ENCODE measurements at regions not wholly inside any gene's neighbourhood (a gene's known extent, or its start where the extent isn't known, plus 50 kb on each side); places are given as distances from the start of the nearest gene placed in this dataset.

DNA sequence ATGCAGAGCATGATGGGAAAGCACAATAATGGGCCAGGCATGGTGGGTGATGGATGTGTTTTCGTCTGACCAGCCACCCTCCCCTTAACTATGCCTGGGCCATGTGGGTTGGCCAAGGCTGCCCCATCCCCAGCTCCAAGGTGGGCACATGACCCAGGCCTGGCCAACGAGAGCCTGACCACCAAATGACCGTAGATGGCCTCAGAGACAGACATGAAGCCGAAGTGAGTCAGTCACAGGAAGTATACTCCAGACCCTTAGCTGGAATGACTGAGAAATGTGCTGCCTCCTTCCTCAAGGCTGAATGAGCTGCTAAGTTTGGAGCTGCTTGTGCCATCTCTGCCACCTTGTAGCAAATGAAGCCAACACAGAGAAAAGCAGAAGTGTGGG, 233.6 kb downstream of the BCL11B start:
- peaks cover 5% of the 10 kb centered on the region for H3K27me3 Mint-ChIP-seq (ENCODE audit: low read depth)
- no peak overlapping the region for H3K4me3 Mint-ChIP-seq (ENCODE audit: low read depth)
- no peaks in the 10 kb centered on the region for H3K4me1 Mint-ChIP-seq (ENCODE audit: low read depth)
- no peaks in the 10 kb centered on the region for H3K36me3 Mint-ChIP-seq (ENCODE audit: low read depth)
- intact Hi-C loops (cut with micrococcal nuclease): no loop called here
- H3K9me3 Mint-ChIP-seq: no peaks in the 10 kb centered on the region
- no peak overlapping the region for H3K27ac Mint-ChIP-seq
- no peak for DNase-seq (ENCODE audit: low spot score)

DNA sequence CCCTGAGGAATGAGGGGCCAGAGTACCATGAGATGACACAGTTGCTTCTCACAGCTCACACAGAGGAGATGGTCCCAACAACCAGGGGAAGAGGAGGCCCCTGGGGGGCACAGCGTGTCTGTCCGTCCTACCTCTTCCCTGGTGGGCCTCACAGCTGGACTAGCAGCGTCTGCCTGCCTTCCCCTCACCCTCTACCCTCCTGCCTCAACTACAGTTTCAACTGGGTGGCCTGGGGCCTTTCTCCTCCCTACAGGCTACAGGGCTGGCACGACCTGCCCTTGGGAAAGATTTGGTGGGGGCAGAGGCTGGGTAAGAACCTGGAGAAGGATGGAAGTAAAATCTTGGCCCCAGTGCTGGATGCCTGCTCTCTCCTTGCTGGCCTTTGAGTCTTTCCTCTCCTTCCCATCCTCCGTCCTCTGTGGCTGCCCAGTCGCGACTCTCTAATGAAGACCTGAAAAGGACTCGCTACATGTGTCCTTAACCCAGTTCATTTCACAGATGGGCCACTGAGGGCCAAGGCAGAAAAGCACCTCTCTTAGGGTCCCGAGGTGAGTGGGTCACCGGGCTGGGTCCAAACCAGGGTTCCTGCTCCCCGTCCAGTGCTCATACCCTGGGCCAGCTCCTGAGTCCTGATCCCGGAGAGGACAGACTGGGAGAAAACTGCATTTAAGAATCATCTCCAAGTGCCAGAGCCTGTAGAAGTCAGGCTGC, 232.5 kb downstream of the BCL11B start:
- Mint-ChIP-seq H3K27ac (no peak overlapping the region), H3K9me3 (peaks cover 5% of the 10 kb centered on the region), H3K27me3 (ENCODE audit: low read depth) (peaks cover 5% of the 10 kb centered on the region), H3K4me3 (ENCODE audit: low read depth) (no peak overlapping the region), H3K4me1 (ENCODE audit: low read depth) (no peaks in the 10 kb centered on the region), H3K36me3 (ENCODE audit: low read depth) (no peaks in the 10 kb centered on the region)
- intact Hi-C loops (cut with micrococcal nuclease): no loop called here
- DNase-seq (ENCODE audit: low spot score): no peak

DNA sequence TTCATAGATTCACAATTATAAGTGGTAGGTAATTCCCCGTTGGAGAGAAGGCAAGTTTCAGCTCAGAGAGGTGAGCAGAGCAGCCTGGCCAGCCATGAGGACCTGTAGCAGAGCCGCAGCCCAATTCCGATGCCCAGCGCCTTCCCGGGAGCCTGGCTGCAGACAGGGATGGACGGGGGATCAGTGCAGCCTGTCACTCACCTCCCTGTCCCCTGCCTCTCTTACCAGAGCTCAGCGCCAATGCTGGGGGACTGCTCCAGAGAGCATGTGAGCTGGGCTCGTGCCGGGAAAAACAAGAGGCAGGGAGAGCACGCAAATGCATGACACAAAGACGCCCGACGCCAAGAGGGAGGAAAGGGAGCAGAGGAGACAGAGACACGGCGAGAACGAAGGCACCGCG, 231.9 kb downstream of the BCL11B start:
- DNase-seq (ENCODE audit: low spot score): no peak
- peaks cover 11% of the 10 kb centered on the region for H3K9me3 Mint-ChIP-seq
- H3K4me1 Mint-ChIP-seq (ENCODE audit: low read depth): no peaks in the 10 kb centered on the region
- H3K27ac Mint-ChIP-seq: no peak overlapping the region
- H3K4me3 Mint-ChIP-seq (ENCODE audit: low read depth): no peak overlapping the region
- no peaks in the 10 kb centered on the region for H3K36me3 Mint-ChIP-seq (ENCODE audit: low read depth)
- intact Hi-C loops (cut with micrococcal nuclease): no loop called here
- H3K27me3 Mint-ChIP-seq (ENCODE audit: low read depth): peaks cover 5% of the 10 kb centered on the region

DNA sequence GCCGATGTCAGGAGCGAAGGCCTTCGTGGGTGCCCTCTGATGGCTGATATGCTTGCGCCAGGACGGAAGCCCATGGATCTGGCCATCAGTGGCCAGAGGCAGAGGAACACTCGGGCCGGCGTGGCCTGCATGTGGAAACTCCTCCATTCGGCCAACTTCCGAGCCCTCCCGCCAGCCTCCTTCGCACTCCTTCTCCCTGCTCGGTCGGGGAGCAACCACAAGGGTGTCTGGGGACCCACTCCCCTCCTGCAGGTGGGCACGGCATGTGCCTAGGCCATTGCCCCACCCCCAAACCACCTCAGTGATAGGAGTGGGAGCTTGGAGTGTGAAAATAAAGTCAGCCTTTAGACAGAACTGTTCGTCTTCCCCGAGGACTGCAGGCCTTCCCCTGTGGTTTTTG, 231.3 kb downstream of the BCL11B start:
- peaks cover 14% of the 10 kb centered on the region for H3K9me3 Mint-ChIP-seq
- intact Hi-C loops (cut with micrococcal nuclease): no loop called here
- H3K4me3 Mint-ChIP-seq (ENCODE audit: low read depth): no peak overlapping the region
- DNase-seq (ENCODE audit: low spot score): no peak
- no peaks in the 10 kb centered on the region for H3K36me3 Mint-ChIP-seq (ENCODE audit: low read depth)
- no peaks in the 10 kb centered on the region for H3K4me1 Mint-ChIP-seq (ENCODE audit: low read depth)
- peaks cover 5% of the 10 kb centered on the region for H3K27me3 Mint-ChIP-seq (ENCODE audit: low read depth)
- H3K27ac Mint-ChIP-seq: no peak overlapping the region

DNA sequence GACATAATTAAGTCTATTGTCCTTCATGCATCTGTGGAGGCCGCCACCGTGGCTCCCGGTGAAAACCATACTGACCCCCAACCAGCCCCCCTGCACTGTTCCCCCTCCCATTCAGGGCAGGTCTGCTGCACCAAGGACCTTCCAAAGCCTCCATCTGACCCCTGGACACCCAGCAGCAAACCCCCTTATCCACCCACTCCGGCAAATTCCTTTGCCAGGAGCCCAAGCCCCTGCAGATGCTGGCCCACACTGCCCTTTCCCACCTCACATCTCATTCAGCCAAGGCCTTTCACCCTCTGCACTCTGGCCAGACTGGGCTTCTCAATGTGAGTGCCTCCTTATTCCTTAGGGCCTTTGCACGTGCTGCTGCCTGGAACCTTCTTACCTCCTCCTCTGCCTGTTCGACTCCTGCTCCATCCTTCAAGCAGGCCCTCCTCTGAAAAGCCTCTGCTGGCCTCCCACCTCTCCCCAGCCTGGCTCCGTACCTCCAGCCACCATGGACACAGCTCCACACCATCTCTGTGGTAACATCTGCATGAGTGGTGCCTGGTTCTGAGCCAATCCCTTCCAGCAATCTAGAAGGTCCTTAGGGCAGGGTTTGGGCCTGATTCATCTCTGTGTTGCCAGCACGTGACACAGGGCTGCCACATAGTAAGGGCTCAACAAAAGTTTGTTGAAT, 230.7 kb downstream of the BCL11B start:
- H3K4me1 Mint-ChIP-seq (ENCODE audit: low read depth): no peaks in the 10 kb centered on the region
- H3K9me3 Mint-ChIP-seq: peaks cover 14% of the 10 kb centered on the region
- H3K27me3 Mint-ChIP-seq (ENCODE audit: low read depth): peaks cover 5% of the 10 kb centered on the region
- no peak overlapping the region for H3K4me3 Mint-ChIP-seq (ENCODE audit: low read depth)
- no peaks in the 10 kb centered on the region for H3K36me3 Mint-ChIP-seq (ENCODE audit: low read depth)
- intact Hi-C loops (cut with micrococcal nuclease): no loop called here
- H3K27ac Mint-ChIP-seq: no peak overlapping the region
- DNase-seq (ENCODE audit: low spot score): no peak

DNA sequence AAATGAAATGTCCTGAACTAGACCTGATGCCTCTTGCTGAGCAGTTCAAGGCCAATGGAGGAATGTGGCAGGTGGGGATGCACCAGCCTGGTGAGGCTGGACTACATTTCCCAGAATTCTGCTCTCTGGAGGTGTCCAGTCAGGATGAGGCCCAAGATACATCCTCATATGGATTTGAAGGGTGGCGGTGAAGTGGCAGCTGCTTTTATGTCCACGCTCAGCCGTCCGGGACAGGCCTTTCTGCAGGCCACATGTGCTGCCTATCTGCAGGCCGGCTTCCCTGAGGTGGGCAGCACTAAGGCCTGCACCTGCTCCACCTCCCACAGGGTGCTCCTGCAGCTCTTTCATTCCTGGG, 230.2 kb downstream of the BCL11B start:
- Mint-ChIP-seq H3K36me3 (ENCODE audit: low read depth) (no peaks in the 10 kb centered on the region), H3K27me3 (ENCODE audit: low read depth) (peaks cover 4% of the 10 kb centered on the region), H3K27ac (no peak overlapping the region), H3K4me3 (ENCODE audit: low read depth) (no peak overlapping the region), H3K4me1 (ENCODE audit: low read depth) (no peaks in the 10 kb centered on the region), H3K9me3 (peaks cover 14% of the 10 kb centered on the region)
- DNase-seq (ENCODE audit: low spot score): no peak
- intact Hi-C loops (cut with micrococcal nuclease): no loop called here

DNA sequence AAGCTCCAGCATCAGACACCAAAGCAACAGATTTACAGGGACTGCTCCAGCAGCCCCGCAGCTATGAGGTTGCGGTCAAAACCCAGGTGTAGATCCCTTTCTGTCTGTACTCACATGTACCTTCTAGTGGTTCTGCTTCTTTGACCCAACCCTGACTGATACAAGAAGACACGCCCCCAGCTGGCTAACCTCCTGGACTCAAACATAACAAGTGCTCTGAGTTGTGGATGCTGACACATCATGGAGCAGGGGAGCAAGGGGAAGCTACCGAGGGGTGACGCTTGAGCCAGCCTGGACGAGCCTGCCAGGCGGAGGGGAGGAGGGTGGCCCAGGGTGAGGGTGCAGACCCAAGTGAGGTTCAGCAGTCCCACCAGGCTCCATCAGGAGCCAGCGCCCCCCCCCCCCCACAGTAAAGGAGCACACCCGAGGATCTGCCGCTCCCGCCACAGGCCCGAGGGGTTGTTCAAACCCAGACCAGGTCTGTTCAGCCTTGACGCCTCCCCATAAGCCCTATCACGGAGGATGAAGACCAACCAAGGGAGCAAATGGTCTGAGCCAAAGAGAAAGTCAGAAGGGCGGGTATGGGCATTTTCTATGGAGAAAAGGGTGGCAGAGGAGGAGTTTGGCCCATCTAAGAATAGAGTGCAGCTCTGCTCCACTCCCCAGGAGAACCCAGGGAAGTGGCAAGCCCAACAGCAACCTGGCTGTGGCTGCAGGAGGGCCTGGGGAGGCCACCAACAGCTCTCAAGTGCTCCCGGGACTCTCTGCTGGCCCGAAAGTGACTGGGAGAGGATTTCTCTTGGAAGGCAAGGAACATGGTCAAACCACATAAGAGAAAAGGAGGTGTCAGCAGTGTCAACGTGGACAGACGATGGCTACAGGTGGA, 229.4 kb downstream of the BCL11B start:
- Mint-ChIP-seq H3K27ac (no peak overlapping the region), H3K4me1 (ENCODE audit: low read depth) (no peaks in the 10 kb centered on the region), H3K9me3 (peaks cover 14% of the 10 kb centered on the region), H3K4me3 (ENCODE audit: low read depth) (no peak overlapping the region), H3K27me3 (ENCODE audit: low read depth) (no peaks in the 10 kb centered on the region), H3K36me3 (ENCODE audit: low read depth) (no peaks in the 10 kb centered on the region)
- no peak for DNase-seq (ENCODE audit: low spot score)
- intact Hi-C loops (cut with micrococcal nuclease): no loop called here

DNA sequence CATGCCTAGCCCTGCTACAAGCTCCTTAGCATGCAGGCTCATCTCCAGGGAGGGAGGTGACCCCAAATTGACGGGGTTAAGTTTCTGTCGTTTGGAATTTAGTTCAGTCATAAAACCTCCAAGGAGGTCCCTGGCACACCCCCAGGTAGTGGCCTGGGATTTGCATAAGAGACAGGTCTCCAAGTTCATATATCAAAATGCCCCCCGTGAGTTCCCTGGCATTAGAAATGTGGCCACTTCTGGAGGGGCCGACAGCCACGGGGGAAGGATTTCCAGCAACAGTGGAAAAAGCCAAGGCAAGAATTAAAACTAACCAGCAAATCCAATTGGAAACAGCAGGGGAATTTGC, 228.8 kb downstream of the BCL11B start:
- Mint-ChIP-seq H3K27ac (no peak overlapping the region), H3K4me1 (ENCODE audit: low read depth) (no peaks in the 10 kb centered on the region), H3K9me3 (peaks cover 14% of the 10 kb centered on the region), H3K27me3 (ENCODE audit: low read depth) (no peaks in the 10 kb centered on the region), H3K36me3 (ENCODE audit: low read depth) (no peaks in the 10 kb centered on the region), H3K4me3 (ENCODE audit: low read depth) (no peak overlapping the region)
- no peak for DNase-seq (ENCODE audit: low spot score)
- intact Hi-C loops (cut with micrococcal nuclease): no loop called here

DNA sequence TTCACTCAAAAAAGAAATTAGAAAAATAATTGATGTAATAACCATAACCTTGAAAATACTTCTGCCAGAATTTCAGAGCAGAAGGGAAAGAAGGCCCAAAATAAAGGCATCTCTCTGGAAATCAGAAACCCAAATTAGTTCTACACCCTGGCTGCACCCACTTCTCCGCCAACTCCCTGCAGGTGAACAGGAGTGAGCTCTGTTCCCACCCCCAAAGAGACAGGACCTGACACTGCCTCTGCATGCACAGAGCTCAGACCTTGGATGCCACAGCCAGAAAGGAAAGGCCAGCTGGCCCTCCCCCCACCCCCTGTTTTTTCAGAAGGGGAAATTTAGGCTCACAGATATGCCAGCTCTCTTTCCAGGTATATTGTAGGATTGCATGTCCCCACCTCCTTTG, 228.2 kb downstream of the BCL11B start:
- Mint-ChIP-seq H3K4me1 (ENCODE audit: low read depth) (no peaks in the 10 kb centered on the region), H3K27me3 (ENCODE audit: low read depth) (no peaks in the 10 kb centered on the region), H3K9me3 (peaks cover 14% of the 10 kb centered on the region), H3K4me3 (ENCODE audit: low read depth) (no peak overlapping the region), H3K27ac (no peak overlapping the region), H3K36me3 (ENCODE audit: low read depth) (no peaks in the 10 kb centered on the region)
- intact Hi-C loops (cut with micrococcal nuclease): no loop called here
- DNase-seq (ENCODE audit: low spot score): no peak

DNA sequence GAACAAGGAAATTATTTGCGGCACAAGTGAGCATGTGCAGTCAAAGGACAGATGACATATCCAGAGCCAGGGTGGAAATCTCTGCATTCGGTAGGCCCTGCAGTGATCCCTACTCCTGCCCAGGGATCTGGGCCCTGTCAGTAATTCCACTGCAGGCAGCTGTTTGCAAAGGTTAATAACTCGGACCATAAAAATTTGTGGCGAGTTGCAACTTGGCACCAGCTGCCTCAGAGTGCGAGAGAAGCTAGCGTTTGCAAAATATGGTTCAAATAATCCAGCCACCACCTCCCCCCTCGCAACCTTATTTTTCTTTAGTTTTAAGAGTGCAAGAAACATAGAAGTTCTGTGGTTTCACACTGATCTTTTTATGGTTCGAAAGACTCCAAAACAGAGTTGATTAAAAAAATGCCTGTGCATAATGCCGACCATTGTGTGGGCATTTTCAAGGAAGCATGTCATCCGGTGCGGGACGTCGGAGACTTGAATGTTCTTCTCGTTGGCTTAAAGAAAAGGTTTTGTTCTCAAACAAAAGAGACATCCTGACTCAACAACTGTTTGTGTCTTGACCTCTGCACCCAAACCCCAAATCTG, 224.5 kb downstream of the BCL11B start:
- Mint-ChIP-seq H3K9me3 (peaks cover 34% of the 10 kb centered on the region), H3K27me3 (ENCODE audit: low read depth) (no peaks in the 10 kb centered on the region), H3K36me3 (ENCODE audit: low read depth) (no peaks in the 10 kb centered on the region), H3K4me1 (ENCODE audit: low read depth) (no peaks in the 10 kb centered on the region), H3K27ac (no peak overlapping the region), H3K4me3 (ENCODE audit: low read depth) (no peak overlapping the region)
- intact Hi-C loops (cut with micrococcal nuclease): no loop called here
- no peak for DNase-seq (ENCODE audit: low spot score)

DNA sequence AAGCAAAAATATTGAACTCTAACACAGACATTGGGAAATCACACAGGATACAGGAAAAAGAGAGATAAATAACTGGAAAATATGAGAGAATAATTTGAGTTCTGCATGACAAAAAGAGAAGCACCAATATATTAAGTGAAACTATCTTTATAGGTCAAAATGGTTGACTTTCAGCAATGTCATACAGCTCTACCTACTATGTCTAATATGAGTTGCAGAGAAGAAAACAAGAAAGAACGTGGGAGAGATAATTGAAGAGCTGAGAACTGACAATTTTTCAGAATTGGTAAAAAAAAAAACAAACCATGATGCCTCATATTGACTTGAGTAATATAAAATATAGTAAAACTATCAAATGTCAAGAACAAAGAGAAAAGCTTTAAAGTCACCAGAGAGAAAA, 221.7 kb downstream of the BCL11B start:
- peaks cover 35% of the 10 kb centered on the region for H3K9me3 Mint-ChIP-seq
- intact Hi-C loops (cut with micrococcal nuclease): no loop called here
- no peak for DNase-seq (ENCODE audit: low spot score)
- H3K27ac Mint-ChIP-seq: no peak overlapping the region
- H3K36me3 Mint-ChIP-seq (ENCODE audit: low read depth): no peaks in the 10 kb centered on the region
- H3K4me3 Mint-ChIP-seq (ENCODE audit: low read depth): no peak overlapping the region
- no peaks in the 10 kb centered on the region for H3K4me1 Mint-ChIP-seq (ENCODE audit: low read depth)
- H3K27me3 Mint-ChIP-seq (ENCODE audit: low read depth): no peaks in the 10 kb centered on the region

DNA sequence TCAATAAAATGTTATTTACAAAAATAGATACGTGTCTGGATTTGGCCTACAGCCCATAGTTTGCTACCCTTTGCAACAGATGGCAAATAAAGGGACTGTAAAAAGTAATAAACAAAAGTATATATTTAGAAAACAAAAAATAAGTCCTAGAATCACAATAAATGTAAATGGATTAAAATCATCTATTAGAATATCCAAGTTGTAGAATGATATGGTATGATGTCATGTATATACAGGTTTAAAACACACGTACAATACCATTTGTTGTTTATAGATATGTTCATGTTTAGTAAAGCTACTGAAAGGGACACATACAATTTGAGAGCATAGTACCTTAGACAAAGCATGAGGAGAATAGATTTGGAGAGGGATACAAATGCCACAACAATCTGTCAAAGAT, 219.5 kb downstream of the BCL11B start:
- Mint-ChIP-seq H3K4me3 (ENCODE audit: low read depth) (no peak overlapping the region), H3K27ac (no peak overlapping the region), H3K27me3 (ENCODE audit: low read depth) (no peaks in the 10 kb centered on the region), H3K4me1 (ENCODE audit: low read depth) (no peaks in the 10 kb centered on the region), H3K36me3 (ENCODE audit: low read depth) (no peaks in the 10 kb centered on the region), H3K9me3 (peaks cover 37% of the 10 kb centered on the region)
- intact Hi-C loops (cut with micrococcal nuclease): no loop called here
- no peak for DNase-seq (ENCODE audit: low spot score)

DNA sequence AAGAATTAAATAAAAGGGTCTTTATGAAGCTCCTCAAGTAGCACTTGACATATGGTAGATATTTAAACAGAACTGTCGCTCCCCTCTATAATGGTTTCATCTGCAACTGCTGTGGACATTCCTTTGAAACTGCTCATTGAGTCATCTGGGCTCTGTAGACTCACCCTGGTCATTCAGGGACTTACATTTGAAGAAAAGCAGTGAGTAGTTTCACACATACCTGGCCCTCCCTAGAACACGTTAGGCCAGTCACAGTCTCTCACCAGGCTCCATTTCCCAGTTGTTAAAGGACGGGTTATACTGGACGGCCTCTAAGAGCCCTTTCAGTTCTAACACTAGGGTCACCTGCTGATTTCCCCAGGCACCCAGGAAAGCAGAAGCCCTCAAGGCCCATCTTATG, 217.0 kb downstream of the BCL11B start:
- no peak for DNase-seq (ENCODE audit: low spot score)
- Mint-ChIP-seq H3K36me3 (ENCODE audit: low read depth) (no peaks in the 10 kb centered on the region), H3K4me1 (ENCODE audit: low read depth) (no peaks in the 10 kb centered on the region), H3K4me3 (ENCODE audit: low read depth) (no peak overlapping the region), H3K9me3 (peaks cover 36% of the 10 kb centered on the region), H3K27me3 (ENCODE audit: low read depth) (no peaks in the 10 kb centered on the region), H3K27ac (no peak overlapping the region)
- intact Hi-C loops (cut with micrococcal nuclease): no loop called here
